ENCODE measurements at regions not wholly inside any gene's neighbourhood (a gene's known extent, or its start where the extent isn't known, plus 50 kb on each side); places are given as distances from the start of the nearest gene placed in this dataset.

- no peaks in the 10 kb centered on the region for H3K27me3 ChIP-seq
- no peak for TF ChIP-seq CTCF (IDR thresholded peaks at IDR 0.05)
- peak overlapping the region; percentile 19 for H3K27ac ChIP-seq
- H3K4me1 ChIP-seq (ENCODE audit: control insufficient read depth in 1 of 2, insufficient read depth in 1 of 2, low read depth in 1 of 2, low read length in 1 of 2), result peaks cover 15 to 17% of the 10 kb centered on the region in 2 experiments
- no peak overlapping the region for H3K4me3 ChIP-seq (ENCODE audit: low read depth in 1 of 2, low read length in 1 of 2)
- no peaks in the 10 kb centered on the region for H3K36me3 ChIP-seq
- no peaks in the 10 kb centered on the region for H3K9me3 ChIP-seq
Measured at GRCh38 chr12:62003226-62003625, 257.0 kb upstream of the USP15 start.

- no peaks in the 10 kb centered on the region for H3K27me3 ChIP-seq
- no peaks in the 10 kb centered on the region for H3K9me3 ChIP-seq
- no peak overlapping the region for H3K4me3 ChIP-seq (ENCODE audit: low read depth in 1 of 2, low read length in 1 of 2)
- no peaks in the 10 kb centered on the region for H3K36me3 ChIP-seq
- H3K27ac ChIP-seq, result peak overlapping the region; percentile 19
- TF ChIP-seq CTCF (IDR thresholded peaks at IDR 0.05), result no peak
- H3K4me1 ChIP-seq (ENCODE audit: control insufficient read depth in 1 of 2, insufficient read depth in 1 of 2, low read depth in 1 of 2, low read length in 1 of 2), result peaks cover 13 to 14% of the 10 kb centered on the region in 2 experiments
Measured at GRCh38 chr12:62003701-62004100, 256.5 kb upstream of the USP15 start.

GRCh38 chr12:62005615-62006014 lies 254.6 kb upstream of the USP15 start:
- H3K4me1 ChIP-seq (ENCODE audit: control insufficient read depth in 1 of 2, insufficient read depth in 1 of 2, low read depth in 1 of 2, low read length in 1 of 2), result no peaks in the 10 kb centered on the region
- no peaks in the 10 kb centered on the region for H3K9me3 ChIP-seq
- H3K27ac ChIP-seq, result no peak overlapping the region
- no peaks in the 10 kb centered on the region for H3K27me3 ChIP-seq
- H3K4me3 ChIP-seq (ENCODE audit: low read depth in 1 of 2, low read length in 1 of 2), result no peak overlapping the region
- no peaks in the 10 kb centered on the region for H3K36me3 ChIP-seq
- TF ChIP-seq CTCF (IDR thresholded peaks at IDR 0.05), result no peak

- TF ChIP-seq CTCF (IDR thresholded peaks at IDR 0.05), result peak; percentile 59
- H3K4me1 ChIP-seq (ENCODE audit: control insufficient read depth in 1 of 2, insufficient read depth in 1 of 2, low read depth in 1 of 2, low read length in 1 of 2), result no peaks in the 10 kb centered on the region
- H3K27ac ChIP-seq, result no peak overlapping the region
- no peaks in the 10 kb centered on the region for H3K9me3 ChIP-seq
- H3K27me3 ChIP-seq, result no peaks in the 10 kb centered on the region
- H3K36me3 ChIP-seq, result no peaks in the 10 kb centered on the region
- H3K4me3 ChIP-seq (ENCODE audit: low read depth in 1 of 2, low read length in 1 of 2), result no peak overlapping the region
Measured at GRCh38 chr12:62006076-62006732, 254.0 kb upstream of the USP15 start.

- no peak overlapping the region for H3K4me3 ChIP-seq (ENCODE audit: low read depth in 1 of 2, low read length in 1 of 2)
- no peaks in the 10 kb centered on the region for H3K9me3 ChIP-seq
- H3K27me3 ChIP-seq, result no peaks in the 10 kb centered on the region
- no peaks in the 10 kb centered on the region for H3K4me1 ChIP-seq (ENCODE audit: control insufficient read depth in 1 of 2, insufficient read depth in 1 of 2, low read depth in 1 of 2, low read length in 1 of 2)
- no peaks in the 10 kb centered on the region for H3K36me3 ChIP-seq
- H3K27ac ChIP-seq, result no peak overlapping the region
- TF ChIP-seq CTCF (IDR thresholded peaks at IDR 0.05), result no peak
Measured at GRCh38 chr12:62008703-62009102, 251.5 kb upstream of the USP15 start.

Measured in neutrophil (primary cell).